ENCODE measurements at regions not wholly inside any gene's neighbourhood (a gene's known extent, or its start where the extent isn't known, plus 50 kb on each side); places are given as distances from the start of the nearest gene placed in this dataset.

GRCh38 chr10:94224656-94225055 is 138.1 kb downstream of the NOC3L start:
- H3K4me1 Mint-ChIP-seq: no peaks in the 10 kb centered on the region
- no peak for DNase-seq
- H3K36me3 Mint-ChIP-seq: no peaks in the 10 kb centered on the region
- Histone ChIP-seq H3K9me3 (no peaks in the 10 kb centered on the region), H3K4me3 (ENCODE audit: control insufficient read depth in 1 of 2, extremely low read depth in 1 of 2, low read length in 1 of 2) (no peak overlapping the region), H3K36me3 (ENCODE audit: control insufficient read depth in 2 of 2, extremely low read depth in 1 of 2, insufficient read depth in 1 of 2, low read length in 1 of 2) (no peaks in the 10 kb centered on the region), H3K27me3 (replicated peaks in 1 of 2; ENCODE audit: control insufficient read depth in 2 of 2, extremely low read depth in 1 of 2, insufficient read depth in 2 of 2, low read length in 1 of 2) (peaks cover 0 to 11% of the 10 kb centered on the region in 2 experiments), H3K4me1 (ENCODE audit: control insufficient read depth in 1 of 2, extremely low read depth in 1 of 2, insufficient read depth in 2 of 2, low read length in 2 of 2) (no peaks in the 10 kb centered on the region), H3K27ac (ENCODE audit: low read length) (no peak overlapping the region)
- ATAC-seq (replicated peaks in 1 of 4): no peak
- no peak overlapping the region for H3K27ac Mint-ChIP-seq
- H3K27me3 Mint-ChIP-seq: peaks cover 3 to 9% of the 10 kb centered on the region in 2 donors
- peaks cover 0 to 1% (median 0%) of the 10 kb centered on the region in 3 donors for H3K9me3 Mint-ChIP-seq
- WGBS (ENCODE audit: insufficient coverage): 93% methylated on average over 1 of the region's 1 CpG
- CTCF ChIA-PET: no interaction called here
- POLR2A ChIA-PET: no interaction called here
- no peak overlapping the region for H3K4me3 Mint-ChIP-seq

- ATAC-seq (replicated peaks in 1 of 4) (no peak), DNase-seq (no peak)
- H3K36me3 ChIP-seq (ENCODE audit: control insufficient read depth in 2 of 2, extremely low read depth in 1 of 2, insufficient read depth in 1 of 2, low read length in 1 of 2): no peaks in the 10 kb centered on the region
- no peak overlapping the region for H3K27ac Mint-ChIP-seq
- H3K9me3 Mint-ChIP-seq: peaks cover 0 to 5% (median 0%) of the 10 kb centered on the region in 3 donors
- ChIA-PET CTCF (no interaction called here), POLR2A (no interaction called here)
- H3K4me1 ChIP-seq (ENCODE audit: control insufficient read depth in 1 of 2, extremely low read depth in 1 of 2, insufficient read depth in 2 of 2, low read length in 2 of 2): no peaks in the 10 kb centered on the region
- no peak overlapping the region for H3K4me3 ChIP-seq (ENCODE audit: control insufficient read depth in 1 of 2, extremely low read depth in 1 of 2, low read length in 1 of 2)
- no peaks in the 10 kb centered on the region for H3K9me3 ChIP-seq
- no peak overlapping the region for H3K27ac ChIP-seq (ENCODE audit: low read length)
- H3K4me1 Mint-ChIP-seq: no peaks in the 10 kb centered on the region
- H3K27me3 ChIP-seq (replicated peaks in 1 of 2; ENCODE audit: control insufficient read depth in 2 of 2, extremely low read depth in 1 of 2, insufficient read depth in 2 of 2, low read length in 1 of 2): peaks cover 0 to 11% of the 10 kb centered on the region in 2 experiments
- no peaks in the 10 kb centered on the region for H3K36me3 Mint-ChIP-seq
- WGBS (ENCODE audit: insufficient coverage): 79% methylated on average over 3 of the region's 4 CpGs
- H3K4me3 Mint-ChIP-seq: no peak overlapping the region
- peaks cover 3 to 6% of the 10 kb centered on the region in 2 donors for H3K27me3 Mint-ChIP-seq
Measured at GRCh38 chr10:94225589-94225988, 137.2 kb downstream of the NOC3L start.

GRCh38 chr10:94230134-94230785 is 132.5 kb downstream of the NOC3L start:
- no peak overlapping the region for H3K4me3 Mint-ChIP-seq
- Histone ChIP-seq H3K27ac (ENCODE audit: low read length) (no peak overlapping the region), H3K9me3 (no peaks in the 10 kb centered on the region), H3K27me3 (replicated peaks in 1 of 2; ENCODE audit: control insufficient read depth in 2 of 2, extremely low read depth in 1 of 2, insufficient read depth in 2 of 2, low read length in 1 of 2) (peaks cover 0 to 7% of the 10 kb centered on the region in 2 experiments), H3K4me3 (ENCODE audit: control insufficient read depth in 1 of 2, extremely low read depth in 1 of 2, low read length in 1 of 2) (no peak overlapping the region), H3K4me1 (ENCODE audit: control insufficient read depth in 1 of 2, extremely low read depth in 1 of 2, insufficient read depth in 2 of 2, low read length in 2 of 2) (no peaks in the 10 kb centered on the region), H3K36me3 (ENCODE audit: control insufficient read depth in 2 of 2, extremely low read depth in 1 of 2, insufficient read depth in 1 of 2, low read length in 1 of 2) (no peaks in the 10 kb centered on the region)
- H3K27me3 Mint-ChIP-seq: peaks cover 5 to 15% of the 10 kb centered on the region in 2 donors
- CTCF ChIA-PET: no interaction called here
- DNase-seq: no peak
- no peaks in the 10 kb centered on the region for H3K4me1 Mint-ChIP-seq
- H3K9me3 Mint-ChIP-seq: peaks cover 0 to 5% (median 0%) of the 10 kb centered on the region in 3 donors
- H3K36me3 Mint-ChIP-seq: no peaks in the 10 kb centered on the region
- no CpG with 5 or more reads among the region's 7 CpGs for WGBS (ENCODE audit: insufficient coverage)
- POLR2A ChIA-PET: no interaction called here
- ATAC-seq (replicated peaks in 1 of 4): no peak
- no peak overlapping the region for H3K27ac Mint-ChIP-seq

- ATAC-seq (replicated peaks in 1 of 4) (no peak), DNase-seq (no peak)
- no peak overlapping the region for H3K4me3 ChIP-seq (ENCODE audit: control insufficient read depth in 1 of 2, extremely low read depth in 1 of 2, low read length in 1 of 2)
- WGBS (ENCODE audit: insufficient coverage): 70% methylated on average over 2 of the region's 2 CpGs
- H3K27me3 ChIP-seq (replicated peaks in 1 of 2; ENCODE audit: control insufficient read depth in 2 of 2, extremely low read depth in 1 of 2, insufficient read depth in 2 of 2, low read length in 1 of 2): peaks cover 0 to 7% of the 10 kb centered on the region in 2 experiments
- Mint-ChIP-seq H3K4me1 (no peaks in the 10 kb centered on the region), H3K27ac (no peak overlapping the region), H3K36me3 (no peaks in the 10 kb centered on the region), H3K4me3 (no peak overlapping the region), H3K9me3 (peaks cover 0 to 5% (median 0%) of the 10 kb centered on the region in 3 donors), H3K27me3 (peaks cover 5 to 14% of the 10 kb centered on the region in 2 donors)
- H3K36me3 ChIP-seq (ENCODE audit: control insufficient read depth in 2 of 2, extremely low read depth in 1 of 2, insufficient read depth in 1 of 2, low read length in 1 of 2): no peaks in the 10 kb centered on the region
- POLR2A ChIA-PET: no interaction called here
- no peak overlapping the region for H3K27ac ChIP-seq (ENCODE audit: low read length)
- CTCF ChIA-PET: no interaction called here
- no peaks in the 10 kb centered on the region for H3K4me1 ChIP-seq (ENCODE audit: control insufficient read depth in 1 of 2, extremely low read depth in 1 of 2, insufficient read depth in 2 of 2, low read length in 2 of 2)
- no peaks in the 10 kb centered on the region for H3K9me3 ChIP-seq
Measured at GRCh38 chr10:94232711-94233383, 129.9 kb downstream of the NOC3L start.

- no peaks in the 10 kb centered on the region for H3K9me3 Mint-ChIP-seq
- no peaks in the 10 kb centered on the region for H3K4me1 Mint-ChIP-seq
- ATAC-seq (replicated peaks in 1 of 4) (no peak), DNase-seq (no peak)
- H3K27ac ChIP-seq (ENCODE audit: low read length): no peak overlapping the region
- no peak overlapping the region for H3K27ac Mint-ChIP-seq
- peaks cover 5 to 12% of the 10 kb centered on the region in 2 donors for H3K27me3 Mint-ChIP-seq
- no peaks in the 10 kb centered on the region for H3K9me3 ChIP-seq
- no CpG with 5 or more reads among the region's 1 CpG for WGBS (ENCODE audit: insufficient coverage)
- H3K36me3 Mint-ChIP-seq: no peaks in the 10 kb centered on the region
- H3K27me3 ChIP-seq (replicated peaks in 1 of 2; ENCODE audit: control insufficient read depth in 2 of 2, extremely low read depth in 1 of 2, insufficient read depth in 2 of 2, low read length in 1 of 2): peaks cover 0 to 3% of the 10 kb centered on the region in 2 experiments
- H3K36me3 ChIP-seq (ENCODE audit: control insufficient read depth in 2 of 2, extremely low read depth in 1 of 2, insufficient read depth in 1 of 2, low read length in 1 of 2): no peaks in the 10 kb centered on the region
- ChIA-PET POLR2A (no interaction called here), CTCF (interaction anchor here in 1 of 2 donors (0.5 kb wide), 1 partner anchor 36 kb away, joined by 5 read pairs; no protein-coding TSS in a partner anchor)
- no peak overlapping the region for H3K4me3 Mint-ChIP-seq
- H3K4me3 ChIP-seq (ENCODE audit: control insufficient read depth in 1 of 2, extremely low read depth in 1 of 2, low read length in 1 of 2): no peak overlapping the region
- no peaks in the 10 kb centered on the region for H3K4me1 ChIP-seq (ENCODE audit: control insufficient read depth in 1 of 2, extremely low read depth in 1 of 2, insufficient read depth in 2 of 2, low read length in 2 of 2)
Measured at GRCh38 chr10:94235461-94235860, 127.3 kb downstream of the NOC3L start.

GRCh38 chr10:94238006-94238617 is 124.6 kb downstream of the NOC3L start:
- H3K9me3 Mint-ChIP-seq: no peaks in the 10 kb centered on the region
- H3K27ac Mint-ChIP-seq: no peak overlapping the region
- no peaks in the 10 kb centered on the region for H3K9me3 ChIP-seq
- DNase-seq (no peak), ATAC-seq (replicated peaks in 1 of 4) (no peak)
- POLR2A ChIA-PET: no interaction called here
- no peaks in the 10 kb centered on the region for H3K4me1 Mint-ChIP-seq
- peaks cover 3 to 13% of the 10 kb centered on the region in 2 donors for H3K27me3 Mint-ChIP-seq
- no peaks in the 10 kb centered on the region for H3K36me3 ChIP-seq (ENCODE audit: control insufficient read depth in 2 of 2, extremely low read depth in 1 of 2, insufficient read depth in 1 of 2, low read length in 1 of 2)
- H3K4me1 ChIP-seq (ENCODE audit: control insufficient read depth in 1 of 2, extremely low read depth in 1 of 2, insufficient read depth in 2 of 2, low read length in 2 of 2): no peaks in the 10 kb centered on the region
- CTCF ChIA-PET: no interaction called here
- no peaks in the 10 kb centered on the region for H3K36me3 Mint-ChIP-seq
- H3K4me3 ChIP-seq (ENCODE audit: control insufficient read depth in 1 of 2, extremely low read depth in 1 of 2, low read length in 1 of 2): no peak overlapping the region
- H3K4me3 Mint-ChIP-seq: no peak overlapping the region
- WGBS (ENCODE audit: insufficient coverage): no CpG with 5 or more reads among the region's 4 CpGs
- no peaks in the 10 kb centered on the region for H3K27me3 ChIP-seq (replicated peaks in 1 of 2; ENCODE audit: control insufficient read depth in 2 of 2, extremely low read depth in 1 of 2, insufficient read depth in 2 of 2, low read length in 1 of 2)
- H3K27ac ChIP-seq (ENCODE audit: low read length): no peak overlapping the region
